ENCODE measurements at regions not wholly inside any gene's neighbourhood (a gene's known extent, or its start where the extent isn't known, plus 50 kb on each side); places are given as distances from the start of the nearest gene placed in this dataset.

DNA sequence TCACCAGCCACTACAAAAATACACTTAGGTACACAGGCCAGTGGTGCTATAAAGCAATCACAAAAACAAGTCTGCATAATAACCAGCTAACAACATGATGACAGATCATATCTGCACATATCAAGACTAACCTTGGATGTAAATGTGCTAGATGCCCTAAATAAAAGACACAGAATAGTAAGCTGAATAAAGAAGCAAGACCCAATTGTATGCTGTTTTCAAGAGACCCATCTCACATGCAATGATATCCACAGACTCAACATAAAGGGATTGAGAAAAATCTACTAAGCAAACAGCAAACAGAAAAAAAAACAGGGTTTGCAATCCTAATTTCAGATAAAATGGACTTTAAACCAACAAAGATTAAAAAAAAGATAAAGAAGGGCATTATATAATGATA is 505.4 kb upstream of the FZD8 start:
- TF ChIP-seq, protein P1, sequence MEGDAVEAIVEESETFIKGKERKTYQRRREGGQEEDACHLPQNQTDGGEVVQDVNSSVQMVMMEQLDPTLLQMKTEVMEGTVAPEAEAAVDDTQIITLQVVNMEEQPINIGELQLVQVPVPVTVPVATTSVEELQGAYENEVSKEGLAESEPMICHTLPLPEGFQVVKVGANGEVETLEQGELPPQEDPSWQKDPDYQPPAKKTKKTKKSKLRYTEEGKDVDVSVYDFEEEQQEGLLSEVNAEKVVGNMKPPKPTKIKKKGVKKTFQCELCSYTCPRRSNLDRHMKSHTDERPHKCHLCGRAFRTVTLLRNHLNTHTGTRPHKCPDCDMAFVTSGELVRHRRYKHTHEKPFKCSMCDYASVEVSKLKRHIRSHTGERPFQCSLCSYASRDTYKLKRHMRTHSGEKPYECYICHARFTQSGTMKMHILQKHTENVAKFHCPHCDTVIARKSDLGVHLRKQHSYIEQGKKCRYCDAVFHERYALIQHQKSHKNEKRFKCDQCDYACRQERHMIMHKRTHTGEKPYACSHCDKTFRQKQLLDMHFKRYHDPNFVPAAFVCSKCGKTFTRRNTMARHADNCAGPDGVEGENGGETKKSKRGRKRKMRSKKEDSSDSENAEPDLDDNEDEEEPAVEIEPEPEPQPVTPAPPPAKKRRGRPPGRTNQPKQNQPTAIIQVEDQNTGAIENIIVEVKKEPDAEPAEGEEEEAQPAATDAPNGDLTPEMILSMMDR (IDR thresholded peaks at IDR 0.05) = no peak
- TF ChIP-seq POLR2AphosphoS5 (IDR thresholded peaks at IDR 0.05) (no peak), POLR2A (IDR thresholded peaks at IDR 0.05) (no peak)
